NCI-H748 (cell line): ENCODE measurements at regions not wholly inside any gene's neighbourhood (a gene's known extent, or its start where the extent isn't known, plus 50 kb on each side); places are given as distances from the start of the nearest gene placed in this dataset.
"Not testable (repeated sequence)": the region's sequence is repeated elsewhere in the genome, so short reads cannot be mapped to it uniquely, and the experiment has no call there.

Experiments used
- DNase-seq: peaks from one replicate; lab custom pipeline; 2025; ENCODE audit not compliant: unreplicated experiment; lab: John Stamatoyannopoulos, UW

GRCh38 chr1:244316986-244317655 lies 134.6 kb downstream of the ADSS2 start:
- no peak for DNase-seq

DNA sequence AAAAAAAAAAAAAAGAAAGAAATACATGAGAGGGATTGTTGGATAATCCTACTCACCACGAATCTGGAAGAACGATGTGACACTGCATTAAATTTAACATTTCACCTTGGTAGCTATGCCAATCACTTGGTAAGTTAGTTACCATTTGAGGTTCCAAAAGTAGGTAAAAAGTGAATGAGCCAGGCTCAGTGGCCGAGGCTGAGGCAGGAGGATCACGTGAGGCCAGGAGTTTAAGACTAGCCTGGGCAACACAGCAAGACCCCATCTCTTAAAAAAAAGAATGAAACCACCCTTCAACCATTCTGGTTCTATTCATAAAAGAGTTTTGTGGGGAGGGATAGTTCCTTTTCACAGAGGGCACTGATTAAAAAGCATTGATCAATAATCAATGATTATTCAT lies 133.6 kb downstream of the ADSS2 start:
- DNase-seq = no peak

DNA sequence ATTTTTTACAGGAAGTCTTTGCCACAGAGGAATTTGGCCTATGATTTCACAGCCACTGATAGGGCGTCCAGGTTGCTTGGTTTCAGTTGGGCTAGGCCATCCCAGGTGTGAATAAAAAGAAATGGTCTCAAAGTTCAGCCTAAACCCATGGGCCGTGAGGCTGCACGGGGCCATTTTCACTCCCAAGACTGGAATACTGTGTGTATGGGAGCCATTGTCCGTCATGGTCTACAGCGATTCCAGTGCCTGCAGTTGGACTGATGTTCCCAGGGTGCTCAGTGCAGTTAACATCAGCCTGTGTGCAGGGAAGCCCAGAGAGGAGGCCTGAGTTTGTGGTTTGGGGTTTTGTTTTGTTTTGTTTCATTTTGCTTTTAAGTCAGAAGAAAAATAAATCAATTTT lies 133.2 kb downstream of the ADSS2 start:
- no peak for DNase-seq

- no peak for DNase-seq
These were observed 132.2 kb downstream of the ADSS2 start for GRCh38 chr1:244319283-244320132.

- DNase-seq = no peak
These were observed 129.5 kb downstream of the ADSS2 start for GRCh38 chr1:244322181-244322580.

GRCh38 chr1:244322791-244323521 lies 128.8 kb downstream of the ADSS2 start:
- peak; percentile 49 for DNase-seq

GRCh38 chr1:244324176-244324883 lies 127.4 kb downstream of the ADSS2 start:
- no peak for DNase-seq

DNA sequence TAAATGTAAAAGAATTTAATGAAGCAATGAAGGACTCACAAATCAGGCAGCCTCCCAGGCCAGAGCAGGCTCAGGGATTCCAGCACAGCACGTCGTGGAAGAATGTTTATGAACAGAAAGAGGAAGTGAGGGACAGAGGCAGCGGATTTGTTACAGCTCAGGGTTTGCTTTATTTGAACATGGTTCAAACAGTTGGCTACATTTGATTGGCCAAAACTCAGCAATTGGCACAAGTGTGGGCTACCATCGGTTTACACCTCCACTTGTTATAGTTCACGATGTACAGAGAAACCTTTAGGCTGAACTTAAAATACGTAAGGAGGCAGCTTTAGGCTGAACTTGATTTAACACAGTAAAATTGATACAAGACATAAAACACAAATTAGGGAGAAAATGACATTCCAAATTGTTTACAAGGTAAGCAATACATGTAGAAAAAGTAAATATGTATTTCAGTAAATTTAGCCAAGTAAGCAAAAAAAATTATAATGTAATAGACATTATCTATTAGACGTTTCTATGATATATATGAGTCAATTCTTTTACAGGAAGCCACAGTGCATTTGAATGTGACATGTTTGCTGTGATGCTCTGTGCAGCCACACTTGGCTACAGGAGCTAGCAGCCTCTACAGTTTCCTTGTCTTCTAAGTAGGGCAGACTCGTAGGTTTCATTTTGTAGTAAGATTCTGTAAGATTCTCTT lies 126.5 kb downstream of the ADSS2 start:
- DNase-seq = no peak

DNA sequence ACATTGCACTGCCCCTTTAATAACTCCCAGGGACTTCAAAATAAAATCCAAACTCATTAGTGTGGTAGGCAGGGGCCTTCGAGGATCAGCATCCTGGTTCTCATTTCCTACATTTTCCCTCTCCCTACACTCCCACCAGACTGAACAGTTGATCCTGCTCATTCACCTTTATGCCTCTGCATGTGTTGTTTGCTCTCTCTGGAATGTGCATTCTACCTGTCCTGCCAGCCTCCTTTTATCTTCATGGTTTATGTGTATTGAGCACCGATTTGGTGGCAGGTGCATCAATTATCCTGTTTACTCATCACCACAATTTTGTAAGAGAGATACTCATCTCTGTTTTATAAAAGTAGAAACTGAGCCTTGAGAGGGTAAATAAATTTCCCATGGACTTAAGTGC lies 125.0 kb downstream of the ADSS2 start:
- DNase-seq = peak; percentile 95

GRCh38 chr1:244327533-244327932 lies 124.2 kb downstream of the ADSS2 start:
- peak; percentile 25 for DNase-seq

DNA sequence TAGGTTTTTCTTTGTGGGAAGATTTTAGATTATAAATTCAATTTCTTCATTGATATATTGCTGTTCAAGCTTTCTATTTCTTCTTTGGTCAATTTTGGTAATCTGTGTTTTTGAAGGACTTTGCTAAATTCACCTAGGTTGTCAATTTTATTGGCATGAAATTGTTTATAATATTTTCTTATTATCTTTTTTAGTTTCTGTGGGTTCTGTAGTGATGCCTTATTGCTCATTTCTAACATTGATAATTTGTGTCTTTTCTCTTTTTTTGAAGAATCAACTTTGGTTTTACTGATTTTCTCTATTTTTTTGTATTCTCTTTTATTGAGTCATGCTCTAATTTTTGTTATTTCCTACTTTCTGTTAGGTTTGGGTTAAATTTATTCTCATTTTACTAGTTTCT lies 123.2 kb downstream of the ADSS2 start:
- no peak for DNase-seq

GRCh38 chr1:244329591-244330317 lies 122.0 kb downstream of the ADSS2 start:
- DNase-seq = no peak

- DNase-seq = no peak
These were observed 121.4 kb downstream of the ADSS2 start for GRCh38 chr1:244330318-244330625.

GRCh38 chr1:244332761-244333160 lies 118.9 kb downstream of the ADSS2 start:
- DNase-seq = not testable (repeated sequence)

GRCh38 chr1:244334315-244334714 lies 117.4 kb downstream of the ADSS2 start:
- DNase-seq = not testable (repeated sequence)

DNA sequence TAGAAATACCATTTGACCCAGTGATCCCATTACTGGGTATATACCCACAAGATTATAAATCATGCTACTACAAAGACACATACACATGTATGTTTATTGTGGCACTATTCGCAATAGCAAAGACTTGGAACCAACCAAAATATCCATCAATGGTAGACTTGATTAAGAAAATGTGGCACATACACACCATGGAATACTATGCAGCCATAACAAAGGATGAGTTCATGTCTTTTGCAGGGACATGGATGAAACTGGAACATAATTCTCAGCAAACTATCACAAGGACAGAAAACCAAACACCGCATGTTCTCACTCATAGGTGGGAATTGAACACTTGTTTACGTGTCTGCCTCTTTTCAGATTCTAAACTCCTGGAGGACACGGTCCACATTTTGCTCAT lies 116.9 kb downstream of the ADSS2 start:
- not testable (repeated sequence) for DNase-seq

GRCh38 chr1:244335456-244335855 lies 116.3 kb downstream of the ADSS2 start:
- no peak for DNase-seq

GRCh38 chr1:244336232-244336899 lies 115.3 kb downstream of the ADSS2 start:
- DNase-seq = no peak

- no peak for DNase-seq
These were observed 113.9 kb downstream of the ADSS2 start for GRCh38 chr1:244337839-244338238.
